ENCODE measurements at regions not wholly inside any gene's neighbourhood (a gene's known extent, or its start where the extent isn't known, plus 50 kb on each side); places are given as distances from the start of the nearest gene placed in this dataset.

DNA sequence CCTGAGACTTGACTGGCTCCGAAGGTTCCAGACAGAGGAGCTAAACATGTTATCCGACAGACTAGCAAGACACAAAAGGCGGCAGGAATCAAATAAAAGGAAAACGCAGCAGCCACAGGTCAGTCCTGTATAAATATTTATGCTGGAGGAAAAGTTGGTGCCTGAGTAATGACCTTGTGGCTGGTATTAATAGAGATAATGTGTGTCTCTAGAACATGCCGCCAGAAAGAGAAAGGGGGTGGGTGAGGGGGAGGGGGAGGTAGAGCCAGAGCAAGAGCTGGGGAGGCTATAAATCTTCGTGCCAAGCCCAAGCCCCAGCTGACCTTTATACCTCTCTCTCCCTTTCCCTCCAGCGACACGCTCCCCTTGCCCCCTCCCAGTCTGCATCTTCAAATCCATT is 590.4 kb downstream of the MED13L start:
- H3K36me3 Mint-ChIP-seq: no peaks in the 10 kb centered on the region
- TF ChIP-seq, protein P1, sequence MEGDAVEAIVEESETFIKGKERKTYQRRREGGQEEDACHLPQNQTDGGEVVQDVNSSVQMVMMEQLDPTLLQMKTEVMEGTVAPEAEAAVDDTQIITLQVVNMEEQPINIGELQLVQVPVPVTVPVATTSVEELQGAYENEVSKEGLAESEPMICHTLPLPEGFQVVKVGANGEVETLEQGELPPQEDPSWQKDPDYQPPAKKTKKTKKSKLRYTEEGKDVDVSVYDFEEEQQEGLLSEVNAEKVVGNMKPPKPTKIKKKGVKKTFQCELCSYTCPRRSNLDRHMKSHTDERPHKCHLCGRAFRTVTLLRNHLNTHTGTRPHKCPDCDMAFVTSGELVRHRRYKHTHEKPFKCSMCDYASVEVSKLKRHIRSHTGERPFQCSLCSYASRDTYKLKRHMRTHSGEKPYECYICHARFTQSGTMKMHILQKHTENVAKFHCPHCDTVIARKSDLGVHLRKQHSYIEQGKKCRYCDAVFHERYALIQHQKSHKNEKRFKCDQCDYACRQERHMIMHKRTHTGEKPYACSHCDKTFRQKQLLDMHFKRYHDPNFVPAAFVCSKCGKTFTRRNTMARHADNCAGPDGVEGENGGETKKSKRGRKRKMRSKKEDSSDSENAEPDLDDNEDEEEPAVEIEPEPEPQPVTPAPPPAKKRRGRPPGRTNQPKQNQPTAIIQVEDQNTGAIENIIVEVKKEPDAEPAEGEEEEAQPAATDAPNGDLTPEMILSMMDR (IDR thresholded peaks at IDR 0.05): no peak
- no peaks in the 10 kb centered on the region for H3K4me1 ChIP-seq (ENCODE audit: control insufficient read depth in 1 of 2, insufficient read depth in 2 of 2, low read length in 2 of 2)
- H3K4me3 ChIP-seq (replicated peaks in 1 of 3; ENCODE audit: low read depth in 2 of 3, low read length in 3 of 3): no peak overlapping the region
- peaks cover 1 to 13% (median 2%) of the 10 kb centered on the region in 3 donors for H3K27me3 Mint-ChIP-seq (ENCODE audit: low read depth in 3 of 3)
- H3K4me1 Mint-ChIP-seq: no peaks in the 10 kb centered on the region
- H3K79me2 ChIP-seq (ENCODE audit: insufficient read depth, low read length): no peaks in the 10 kb centered on the region
- no peak overlapping the region for H3K9ac ChIP-seq (ENCODE audit: insufficient read depth, low read length, poor library complexity, severe bottlenecking)
- no peaks in the 10 kb centered on the region for H3K9me3 ChIP-seq (replicated peaks in 1 of 2; ENCODE audit: control insufficient read depth in 1 of 2, insufficient read depth in 1 of 2, low read length in 2 of 2)
- intact Hi-C loops (cut with micrococcal nuclease): no loop called here
- no peak overlapping the region for H2AFZ ChIP-seq (ENCODE audit: insufficient read depth, low read depth, low read length, poor library complexity, severe bottlenecking)
- H4K20me1 ChIP-seq (ENCODE audit: insufficient read depth, low read length): no peaks in the 10 kb centered on the region
- no peak overlapping the region for H3K4me2 ChIP-seq (replicated peaks; ENCODE audit: extremely low read depth, low read length, poor library complexity, severe bottlenecking)
- no peaks in the 10 kb centered on the region for H3K27me3 ChIP-seq (ENCODE audit: control insufficient read depth in 2 of 2, insufficient read depth in 2 of 2, low read length in 2 of 2)
- no peak overlapping the region for H3K27ac Mint-ChIP-seq
- H3K9me3 Mint-ChIP-seq: peaks cover 0 to 3% (median 0%) of the 10 kb centered on the region in 7 donors
- H3K4me3 Mint-ChIP-seq: no peak overlapping the region
- no peaks in the 10 kb centered on the region for H3K36me3 ChIP-seq (replicated peaks in 1 of 2; ENCODE audit: control insufficient read depth in 1 of 2, insufficient read depth in 2 of 2, low read length in 2 of 2)
- no peak overlapping the region for H3K27ac ChIP-seq (ENCODE audit: low read depth in 1 of 2, low read length in 2 of 2)
- DNase-seq: no peak
- 64% methylated on average over 4 of the region's 8 CpGs for WGBS (ENCODE audit: insufficient coverage)

DNA sequence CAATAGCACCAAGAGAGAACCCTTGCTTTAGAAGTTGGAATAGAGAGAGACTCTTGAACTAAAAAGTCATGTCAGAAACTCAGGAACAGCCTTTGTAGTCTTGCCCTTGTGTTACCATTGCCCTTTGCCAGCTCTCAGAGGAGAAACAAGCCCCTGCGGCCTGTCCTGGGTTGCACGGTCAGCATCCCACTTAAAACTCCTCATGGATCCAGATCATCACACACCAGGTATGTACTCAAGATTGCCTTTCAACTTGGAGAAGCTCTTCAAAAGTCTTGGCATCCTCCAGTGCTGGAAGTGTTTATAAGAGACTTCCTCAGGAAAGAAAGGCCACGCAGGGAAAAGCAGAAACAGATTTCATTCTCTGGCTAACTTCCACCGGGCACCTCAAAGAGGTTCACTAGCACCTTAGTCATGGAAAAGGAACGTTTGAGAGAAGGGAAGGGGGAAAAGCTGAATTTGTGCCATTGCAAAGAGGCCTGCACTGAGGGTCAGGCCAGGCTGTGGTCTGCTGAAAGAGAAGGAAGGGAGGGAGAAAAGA is 594.2 kb downstream of the MED13L start:
- no peak overlapping the region for H3K9ac ChIP-seq (ENCODE audit: insufficient read depth, low read length, poor library complexity, severe bottlenecking)
- H3K36me3 Mint-ChIP-seq: no peaks in the 10 kb centered on the region
- intact Hi-C loops (cut with micrococcal nuclease): no loop called here
- H3K4me3 ChIP-seq (replicated peaks in 1 of 3; ENCODE audit: low read depth in 2 of 3, low read length in 3 of 3): no peak overlapping the region
- H4K20me1 ChIP-seq (ENCODE audit: insufficient read depth, low read length): no peaks in the 10 kb centered on the region
- WGBS (ENCODE audit: insufficient coverage): 26% methylated on average over 2 of the region's 5 CpGs
- peaks cover 0 to 9% (median 0%) of the 10 kb centered on the region in 7 donors for H3K9me3 Mint-ChIP-seq
- TF ChIP-seq, protein P1 (IDR thresholded peaks at IDR 0.05): no peak
- H3K27me3 Mint-ChIP-seq (ENCODE audit: low read depth in 3 of 3): peaks cover 0 to 6% (median 1%) of the 10 kb centered on the region in 3 donors
- H3K27me3 ChIP-seq (ENCODE audit: control insufficient read depth in 2 of 2, insufficient read depth in 2 of 2, low read length in 2 of 2): no peaks in the 10 kb centered on the region
- DNase-seq: no peak
- no peak overlapping the region for H3K4me3 Mint-ChIP-seq
- H3K4me1 Mint-ChIP-seq: no peaks in the 10 kb centered on the region
- no peak overlapping the region for H2AFZ ChIP-seq (ENCODE audit: insufficient read depth, low read depth, low read length, poor library complexity, severe bottlenecking)
- no peak overlapping the region for H3K27ac Mint-ChIP-seq
- no peaks in the 10 kb centered on the region for H3K4me1 ChIP-seq (ENCODE audit: control insufficient read depth in 1 of 2, insufficient read depth in 2 of 2, low read length in 2 of 2)
- H3K9me3 ChIP-seq (replicated peaks in 1 of 2; ENCODE audit: control insufficient read depth in 1 of 2, insufficient read depth in 1 of 2, low read length in 2 of 2): peaks cover 0 to 4% of the 10 kb centered on the region in 2 donors
- H3K27ac ChIP-seq (ENCODE audit: low read depth in 1 of 2, low read length in 2 of 2): no peak overlapping the region
- H3K79me2 ChIP-seq (ENCODE audit: insufficient read depth, low read length): no peaks in the 10 kb centered on the region
- no peaks in the 10 kb centered on the region for H3K36me3 ChIP-seq (replicated peaks in 1 of 2; ENCODE audit: control insufficient read depth in 1 of 2, insufficient read depth in 2 of 2, low read length in 2 of 2)
- no peak overlapping the region for H3K4me2 ChIP-seq (replicated peaks; ENCODE audit: extremely low read depth, low read length, poor library complexity, severe bottlenecking)
